ENCODE measurements at regions not wholly inside any gene's neighbourhood (a gene's known extent, or its start where the extent isn't known, plus 50 kb on each side); places are given as distances from the start of the nearest gene placed in this dataset.
"Not testable (repeated sequence)": the region's sequence is repeated elsewhere in the genome, so short reads cannot be mapped to it uniquely, and the experiment has no call there.

- DNase-seq = no peak
Measured at GRCh38 chrX:39487969-39488330, 609.8 kb downstream of the BCOR start.

DNA sequence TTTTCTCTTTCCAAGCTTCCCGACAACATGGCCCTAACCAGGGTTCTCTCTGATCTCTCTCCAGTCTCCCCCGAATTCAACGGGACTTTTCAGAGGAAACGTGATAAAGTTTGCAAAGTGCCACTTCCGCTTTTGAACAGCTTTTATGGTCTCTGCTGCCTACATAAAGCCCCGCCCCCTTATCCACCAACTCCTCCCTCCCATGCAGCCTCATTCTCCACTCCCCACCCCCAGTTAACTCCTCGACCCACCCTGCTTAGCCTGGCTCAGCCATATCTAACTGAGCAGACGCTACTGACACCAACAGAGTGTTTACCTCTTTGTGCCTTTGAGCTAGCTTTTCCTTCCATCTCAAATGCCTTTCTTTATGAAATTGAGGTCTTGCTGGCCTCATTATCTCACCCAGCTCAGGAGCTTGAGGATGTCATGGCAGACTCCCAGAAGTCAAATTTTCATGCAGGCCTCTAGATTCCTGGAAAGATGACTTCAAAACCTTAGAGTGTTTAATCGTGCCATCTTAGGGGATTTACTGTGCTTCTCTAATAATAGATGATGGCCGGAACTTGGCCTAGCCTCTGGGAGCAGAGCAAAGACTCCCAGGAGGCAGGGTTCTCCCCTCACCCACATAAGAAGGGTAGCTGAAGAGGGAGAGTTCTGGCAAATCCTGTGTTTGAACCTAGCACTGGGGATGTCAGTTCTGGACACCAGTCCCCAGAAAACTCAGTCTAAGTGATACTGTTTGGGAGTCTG, 606.0 kb downstream of the BCOR start:
- DNase-seq = peak in 2 of 4 experiments; percentile 1 to 14

DNA sequence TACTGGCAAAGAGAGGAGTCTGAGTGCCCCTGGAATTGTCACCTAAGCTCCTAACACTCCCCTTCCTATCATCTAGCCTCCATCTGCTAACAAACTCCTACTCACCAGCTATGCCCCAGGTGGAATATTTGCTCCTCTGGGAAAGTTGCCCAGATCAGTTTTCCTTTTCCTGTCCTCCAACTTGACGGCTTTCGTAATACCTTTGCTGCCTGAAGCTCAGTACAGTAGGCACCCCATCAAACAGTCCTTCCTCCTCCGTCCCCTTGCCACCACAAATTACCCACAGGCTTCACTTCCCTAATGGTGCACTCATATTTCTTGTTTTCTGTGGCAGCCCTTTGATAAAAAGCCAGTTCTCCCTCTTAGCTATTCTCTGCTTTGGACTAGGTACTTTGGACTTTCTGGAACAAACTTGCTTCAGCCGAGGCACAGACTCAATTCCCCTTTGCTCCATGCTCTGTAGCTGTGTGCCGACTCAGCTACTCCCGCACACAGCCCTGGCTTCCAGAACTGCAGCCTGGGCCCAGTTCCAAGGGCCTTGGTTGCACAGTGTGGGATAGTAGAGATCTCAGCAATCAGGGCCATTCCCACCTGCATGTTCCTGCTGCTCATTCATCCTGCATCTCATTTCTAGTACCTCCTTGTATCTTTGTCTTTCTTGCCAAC, 605.1 kb downstream of the BCOR start:
- no peak for DNase-seq

- DNase-seq = no peak
Measured at GRCh38 chrX:39493168-39493567, 604.6 kb downstream of the BCOR start.

- DNase-seq = not testable (repeated sequence)
Measured at GRCh38 chrX:39497117-39497516, 600.6 kb downstream of the BCOR start.

DNA sequence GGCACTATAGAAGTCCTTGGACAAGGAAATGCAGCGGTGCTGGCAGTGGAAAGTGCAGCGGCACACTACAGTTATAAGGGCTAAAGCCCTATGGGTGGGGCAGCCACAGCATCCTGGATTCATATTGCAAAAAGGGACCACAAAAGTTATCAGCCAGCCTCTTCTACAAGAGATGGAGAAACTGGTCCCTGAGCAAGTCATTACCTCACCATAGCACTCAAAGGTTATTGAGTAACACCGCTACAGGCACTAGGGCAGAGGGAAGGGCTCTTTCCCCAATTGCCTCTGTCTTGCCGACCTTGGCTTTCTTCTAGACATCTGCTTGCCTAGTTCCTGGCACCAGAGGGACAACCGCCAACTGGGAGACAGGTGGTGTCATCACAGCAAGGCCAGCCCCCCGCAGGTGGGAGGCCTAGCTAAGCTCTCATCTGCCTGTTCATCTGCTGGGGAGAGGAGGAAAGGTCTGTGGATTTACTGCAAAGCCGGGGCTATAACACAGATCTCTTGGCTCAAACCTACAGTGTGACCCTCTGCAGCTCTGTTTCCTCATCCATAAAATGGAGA, 600.0 kb downstream of the BCOR start:
- no peak for DNase-seq

- no peak for DNase-seq
Measured at GRCh38 chrX:39499996-39500395, 597.8 kb downstream of the BCOR start.

- no peak for DNase-seq
Measured at GRCh38 chrX:39501822-39502221, 595.9 kb downstream of the BCOR start.

DNA sequence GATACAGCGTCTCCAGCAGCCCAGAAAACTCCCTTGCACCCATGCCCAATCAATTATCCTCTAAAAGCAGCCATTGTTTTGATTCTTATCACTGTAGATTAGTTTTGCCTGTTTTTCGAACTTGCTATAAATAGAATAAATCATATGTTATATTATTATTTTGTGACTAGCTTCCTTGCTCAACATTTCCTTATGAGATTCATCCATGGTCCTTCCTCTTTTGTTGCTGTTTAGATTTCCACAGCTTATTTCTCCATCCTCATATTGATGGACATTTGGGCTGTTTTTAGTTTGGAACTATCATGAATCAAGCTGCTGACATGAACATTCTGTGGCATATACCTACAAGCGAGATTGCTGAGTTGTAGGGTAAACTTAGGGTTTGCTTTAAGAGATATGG, 595.3 kb downstream of the BCOR start:
- no peak for DNase-seq

DNA sequence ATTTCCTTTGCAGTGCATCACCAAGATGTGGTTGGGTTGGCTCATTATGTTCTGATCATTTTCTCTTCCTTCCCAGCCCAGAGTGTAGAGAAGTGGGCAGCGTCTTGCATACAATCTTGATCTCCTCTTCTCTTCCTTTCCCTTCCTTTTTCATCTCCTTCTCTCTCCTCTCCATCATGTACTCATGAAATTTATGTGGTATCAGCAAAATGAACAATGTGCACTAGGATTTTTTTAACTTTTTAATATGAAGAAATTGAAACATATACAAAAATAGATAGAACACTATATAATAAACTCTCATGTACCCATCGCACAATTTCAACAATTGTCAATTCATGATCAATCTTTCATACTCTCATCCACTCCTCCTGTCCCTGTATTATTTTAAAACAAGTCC, 593.5 kb downstream of the BCOR start:
- no peak for DNase-seq

GRCh38 chrX:39504850-39505259, 592.9 kb downstream of the BCOR start:
- no peak for DNase-seq

- no peak for DNase-seq
Measured at GRCh38 chrX:39506131-39506530, 591.6 kb downstream of the BCOR start.

DNA sequence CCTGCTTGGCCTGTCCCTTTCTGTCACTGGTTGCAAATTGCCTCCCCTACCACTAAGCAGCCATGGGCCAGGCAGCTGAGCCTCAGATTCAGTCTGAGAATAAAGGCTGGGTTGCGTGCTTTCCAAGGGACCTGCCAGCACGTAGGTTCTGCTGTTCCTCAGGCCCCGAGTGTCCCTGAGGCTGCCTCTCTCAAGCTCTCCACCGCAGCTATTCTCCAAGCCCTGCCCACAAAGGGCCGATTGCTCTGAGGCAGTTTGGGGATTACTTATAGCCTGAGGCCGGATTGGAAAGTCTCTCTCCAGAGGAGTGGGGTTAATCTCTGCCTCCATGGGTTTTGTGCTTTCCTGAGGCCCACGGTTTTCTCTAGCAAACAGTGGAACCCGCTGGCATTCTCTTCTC, 590.7 kb downstream of the BCOR start:
- no peak for DNase-seq

GRCh38 chrX:39507617-39508299, 590.0 kb downstream of the BCOR start:
- DNase-seq = no peak

DNA sequence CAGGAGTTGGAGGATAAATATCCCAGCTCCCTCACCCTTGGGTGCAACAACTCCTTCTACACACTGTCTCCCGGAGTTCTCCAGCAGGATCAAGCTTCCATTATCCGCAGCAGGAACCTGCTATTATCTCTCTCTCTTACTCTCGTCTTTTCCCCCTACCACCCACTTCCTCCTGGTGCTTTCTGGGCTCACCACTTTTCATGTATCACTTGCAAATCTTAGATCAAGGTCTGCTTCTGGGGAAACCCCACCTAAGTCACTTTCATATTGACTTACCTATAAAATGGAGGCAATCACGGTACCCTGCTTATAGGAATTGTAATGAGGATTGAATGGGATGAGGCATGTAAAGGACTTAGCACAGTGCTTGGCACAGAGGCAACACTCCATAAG, 589.5 kb downstream of the BCOR start:
- DNase-seq = no peak

DNA sequence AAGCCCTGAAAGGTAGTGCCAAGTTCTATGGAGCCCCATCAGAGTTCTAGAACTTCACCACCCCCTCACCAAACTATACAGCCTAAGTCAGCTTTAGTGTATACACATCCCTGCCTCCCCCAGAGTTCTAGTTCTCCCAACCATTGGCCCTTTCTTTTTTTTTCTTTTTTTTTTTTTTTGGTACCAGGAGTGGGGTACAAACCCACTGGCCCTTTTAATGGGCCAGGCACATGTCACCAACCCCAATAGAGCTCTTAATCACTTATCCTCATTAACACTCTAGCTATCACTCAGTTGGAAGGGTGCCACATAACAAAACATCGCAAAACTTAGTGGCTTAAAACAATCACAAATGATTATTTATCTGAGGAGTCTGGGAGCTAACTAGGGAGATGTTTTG, 588.6 kb downstream of the BCOR start:
- no peak for DNase-seq

- DNase-seq = no peak
Measured at GRCh38 chrX:39513836-39514235, 583.9 kb downstream of the BCOR start.

- DNase-seq = no peak
Measured at GRCh38 chrX:39514801-39515200, 583.0 kb downstream of the BCOR start.

DNA sequence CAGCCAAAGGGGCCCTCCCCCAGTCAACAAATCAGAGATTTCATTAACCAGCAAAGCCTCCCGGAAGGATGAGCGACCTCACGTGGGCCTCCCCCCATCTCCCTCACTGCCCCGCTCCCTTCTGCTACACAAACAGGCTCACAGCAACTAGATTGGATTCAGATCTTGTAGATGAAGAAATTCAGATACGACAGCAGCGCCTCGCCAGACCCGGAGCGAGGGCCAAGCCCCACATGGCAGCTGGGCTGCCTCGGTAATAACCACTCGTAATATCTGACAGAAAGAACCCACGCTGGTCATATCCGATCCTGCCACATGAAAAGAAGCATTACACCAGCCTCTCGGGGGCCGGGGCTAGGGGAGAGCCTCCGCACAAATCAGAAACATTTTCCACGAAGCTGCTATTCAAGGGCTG, 581.3 kb downstream of the BCOR start:
- DNase-seq = no peak

DNA sequence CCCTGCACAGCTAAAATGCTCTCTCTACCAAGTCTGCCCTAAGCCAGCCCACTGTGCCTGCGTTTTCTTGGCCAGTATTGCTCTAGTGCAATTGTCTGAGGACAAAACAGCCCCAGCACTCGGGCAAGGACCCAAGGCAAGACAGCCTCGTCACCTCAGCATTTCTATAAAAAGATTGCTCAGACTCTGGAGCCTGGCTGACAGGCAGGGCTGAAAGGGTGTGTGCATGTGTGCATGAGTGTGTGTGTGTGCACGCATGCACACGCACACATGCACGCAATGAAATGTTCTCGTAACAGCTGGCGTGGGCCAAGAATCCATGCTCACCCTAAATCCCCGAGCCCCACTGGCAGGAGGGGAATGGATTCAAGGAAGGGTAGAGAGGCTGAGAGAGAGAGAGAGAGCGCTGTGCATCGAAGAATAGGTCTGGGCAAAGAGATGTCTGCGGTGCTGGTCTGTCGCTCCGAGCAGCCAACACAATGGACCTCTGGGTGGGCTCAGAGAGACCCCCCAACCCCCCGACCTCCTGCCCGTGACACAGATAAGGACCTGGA, 579.2 kb downstream of the BCOR start:
- DNase-seq = no peak

GRCh38 chrX:39519030-39519488, 578.7 kb downstream of the BCOR start:
- DNase-seq = no peak

- no peak for DNase-seq
Measured at GRCh38 chrX:39519566-39520301, 578.0 kb downstream of the BCOR start.

DNA sequence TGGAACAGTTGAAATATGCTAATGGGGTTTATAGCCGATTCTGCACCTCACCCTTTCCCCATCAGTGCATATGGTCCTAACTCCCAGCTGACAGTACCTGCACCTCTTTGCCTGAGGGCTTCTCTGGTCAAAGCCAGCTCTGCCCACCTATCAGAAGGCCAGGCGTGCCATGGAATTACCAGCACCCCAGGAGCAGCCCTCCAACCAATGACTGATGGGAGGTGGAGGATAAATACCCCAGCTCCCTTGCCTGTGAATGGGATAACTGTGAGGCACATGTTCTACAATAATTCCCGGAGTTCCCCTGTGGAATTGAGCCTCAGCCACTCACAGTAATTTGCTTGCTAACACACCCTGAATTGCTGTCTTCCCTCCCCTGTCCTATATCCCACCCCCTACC, 572.0 kb downstream of the BCOR start:
- DNase-seq = no peak
